IPS DF 4.7 (cell line): ENCODE measurements at regions not wholly inside any gene's neighbourhood (a gene's known extent, or its start where the extent isn't known, plus 50 kb on each side); places are given as distances from the start of the nearest gene placed in this dataset.
A peak's percentile ranks its signal among the peaks of the same experiment; 100 is the strongest.

Source experiments
- DNase-seq: peaks from one replicate; pipeline ENCODE4 v3.0.0-alpha.2; 2013; ENCODE audit warnings: low spot score; ENCODE audit errors: extremely low read depth

GRCh38 chr4:129862461-129862860, 766.5 kb downstream of the C4orf33 start:
- DNase-seq, result no peak

GRCh38 chr4:129863206-129863605, 767.3 kb downstream of the C4orf33 start:
- DNase-seq, result no peak

- no peak for DNase-seq
These were observed 788.0 kb downstream of the C4orf33 start for GRCh38 chr4:129883996-129884395.

GRCh38 chr4:129897111-129897510, 801.2 kb downstream of the C4orf33 start:
- DNase-seq, result no peak

- DNase-seq, result no peak
These were observed 803.9 kb downstream of the C4orf33 start for GRCh38 chr4:129899849-129900248.

GRCh38 chr4:129900430-129900953, 804.5 kb downstream of the C4orf33 start:
- DNase-seq, result no peak

GRCh38 chr4:129901205-129901604, 805.3 kb downstream of the C4orf33 start:
- DNase-seq, result no peak

GRCh38 chr4:129903861-129904260, 807.9 kb downstream of the C4orf33 start:
- DNase-seq, result no peak

- DNase-seq, result no peak
These were observed 809.3 kb downstream of the C4orf33 start for GRCh38 chr4:129905256-129905655.

GRCh38 chr4:129908117-129908516, 812.2 kb downstream of the C4orf33 start:
- DNase-seq, result no peak

- no peak for DNase-seq
These were observed 821.0 kb downstream of the C4orf33 start for GRCh38 chr4:129916991-129917390.

- no peak for DNase-seq
These were observed 821.7 kb downstream of the C4orf33 start for GRCh38 chr4:129917651-129918050.

GRCh38 chr4:129926936-129927335, 831.0 kb downstream of the C4orf33 start:
- DNase-seq, result no peak

GRCh38 chr4:129929052-129929451, 833.1 kb downstream of the C4orf33 start:
- DNase-seq, result no peak

GRCh38 chr4:129929984-129930383, 834.0 kb downstream of the C4orf33 start:
- no peak for DNase-seq

GRCh38 chr4:129950217-129950616, 854.3 kb downstream of the C4orf33 start:
- DNase-seq, result no peak

- no peak for DNase-seq
These were observed 870.2 kb downstream of the C4orf33 start for GRCh38 chr4:129966175-129966574.

- no peak for DNase-seq
These were observed 872.4 kb downstream of the C4orf33 start for GRCh38 chr4:129968366-129968765.

- no peak for DNase-seq
These were observed 872.8 kb downstream of the C4orf33 start for GRCh38 chr4:129968778-129969177.

GRCh38 chr4:129970801-129971200, 874.8 kb downstream of the C4orf33 start:
- no peak for DNase-seq

GRCh38 chr4:129971419-129971818, 875.5 kb downstream of the C4orf33 start:
- DNase-seq, result no peak

GRCh38 chr4:129972257-129972656, 876.3 kb downstream of the C4orf33 start:
- DNase-seq, result peak; percentile 44

GRCh38 chr4:129974730-129975129, 878.8 kb downstream of the C4orf33 start:
- DNase-seq, result no peak

- no peak for DNase-seq
These were observed 882.4 kb downstream of the C4orf33 start for GRCh38 chr4:129978315-129978714.
